ENCODE measurements at regions not wholly inside any gene's neighbourhood (a gene's known extent, or its start where the extent isn't known, plus 50 kb on each side); places are given as distances from the start of the nearest gene placed in this dataset.

DNA sequence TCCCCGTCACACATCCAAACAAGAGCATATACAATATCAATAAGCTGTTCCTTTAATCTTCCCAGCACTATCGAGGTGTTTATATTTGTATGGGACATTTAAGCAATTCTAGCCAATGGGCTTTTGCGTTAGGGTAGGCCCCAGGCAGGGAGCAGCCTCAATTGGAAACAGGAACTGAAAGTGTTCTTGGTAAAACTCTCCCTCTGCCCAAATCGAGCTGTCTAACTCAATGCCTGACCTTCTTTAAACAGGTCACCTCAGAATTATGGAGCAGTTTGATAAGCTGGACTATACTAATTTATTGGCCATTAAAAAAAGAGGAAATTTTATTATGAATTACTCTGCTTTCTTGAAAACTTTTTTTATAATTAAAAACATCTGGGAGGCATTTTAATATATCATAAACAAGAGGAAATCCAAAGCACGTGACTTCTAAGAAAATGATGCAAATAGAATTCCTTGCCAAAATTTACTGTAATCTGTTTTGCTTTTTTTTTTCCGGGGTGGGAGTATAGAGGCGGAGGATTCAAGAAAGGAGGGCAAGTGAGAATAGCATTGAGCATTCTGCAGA, 498.1 kb downstream of the LMO4 start:
- intact Hi-C loops (cut with DNase I, micrococcal nuclease), result no loop called here
- no peak overlapping the region for H3K27ac Mint-ChIP-seq
- ATAC-seq (no peak), DNase-seq (peak; percentile 5)
- no peaks in the 10 kb centered on the region for H3K9me3 Mint-ChIP-seq (ENCODE audit: low read depth)
- H3K4me1 Mint-ChIP-seq, result no peaks in the 10 kb centered on the region
- no peak overlapping the region for H3K4me3 Mint-ChIP-seq
- ChIA-PET POLR2A (no interaction called here), CTCF (no interaction called here)
- H3K36me3 Mint-ChIP-seq (ENCODE audit: low read depth), result no peaks in the 10 kb centered on the region
- H3K27me3 Mint-ChIP-seq, result no peaks in the 10 kb centered on the region

- H3K9me3 Mint-ChIP-seq (ENCODE audit: low read depth), result no peaks in the 10 kb centered on the region
- intact Hi-C loops (cut with DNase I, micrococcal nuclease), result no loop called here
- POLR2A ChIA-PET, result no interaction called here
- H3K36me3 Mint-ChIP-seq (ENCODE audit: low read depth), result no peaks in the 10 kb centered on the region
- no peak for ATAC-seq
- CTCF ChIA-PET, result no interaction called here
- H3K4me3 Mint-ChIP-seq, result no peak overlapping the region
- peaks cover 2% of the 10 kb centered on the region for H3K27me3 Mint-ChIP-seq
- no peak overlapping the region for H3K27ac Mint-ChIP-seq
- H3K4me1 Mint-ChIP-seq, result no peaks in the 10 kb centered on the region
- no peak for DNase-seq
Measured at GRCh38 chr1:87829360-87829759, 500.7 kb downstream of the LMO4 start.

DNA sequence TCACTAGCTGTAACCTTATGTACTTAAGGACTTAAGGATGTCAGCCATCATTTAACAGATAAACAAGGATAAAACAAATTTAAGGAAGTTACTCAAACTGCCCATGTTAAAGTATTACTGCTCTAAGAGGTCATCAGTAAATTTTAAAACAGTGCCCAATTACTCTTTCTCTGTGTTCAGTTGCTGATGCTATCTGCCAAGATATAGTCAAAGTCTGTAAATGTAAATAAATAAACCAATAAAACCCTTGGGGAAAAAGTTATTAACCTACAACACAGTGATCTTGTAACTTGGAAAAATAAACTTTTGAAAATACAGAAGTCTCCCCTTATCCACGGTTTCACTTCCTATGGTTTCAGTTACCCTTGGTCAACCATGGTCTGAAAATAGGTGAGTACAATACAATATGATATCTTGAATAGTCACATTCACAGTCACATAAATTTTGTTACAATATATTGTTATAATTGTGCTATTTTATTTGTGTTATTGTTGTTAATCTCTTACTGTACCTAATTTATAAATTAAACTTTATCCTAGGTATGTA, 501.8 kb downstream of the LMO4 start:
- Mint-ChIP-seq H3K27ac (no peak overlapping the region), H3K27me3 (peaks cover 2% of the 10 kb centered on the region), H3K36me3 (ENCODE audit: low read depth) (no peaks in the 10 kb centered on the region), H3K4me3 (no peak overlapping the region), H3K9me3 (ENCODE audit: low read depth) (no peaks in the 10 kb centered on the region), H3K4me1 (no peaks in the 10 kb centered on the region)
- intact Hi-C loops (cut with DNase I, micrococcal nuclease), result no loop called here
- POLR2A ChIA-PET, result no interaction called here
- DNase-seq, result no peak
- CTCF ChIA-PET, result no interaction called here
- no peak for ATAC-seq

- Mint-ChIP-seq H3K27me3 (peaks cover 2% of the 10 kb centered on the region), H3K27ac (no peak overlapping the region), H3K9me3 (ENCODE audit: low read depth) (no peaks in the 10 kb centered on the region), H3K4me1 (no peaks in the 10 kb centered on the region), H3K36me3 (ENCODE audit: low read depth) (no peaks in the 10 kb centered on the region), H3K4me3 (no peak overlapping the region)
- POLR2A ChIA-PET, result no interaction called here
- ATAC-seq (no peak), DNase-seq (no peak)
- intact Hi-C loops (cut with DNase I, micrococcal nuclease), result no loop called here
- CTCF ChIA-PET, result interaction anchor here (0.9 kb wide), 1 partner anchor 237 kb away, joined by 3 read pairs; no protein-coding TSS in a partner anchor
Measured at GRCh38 chr1:87833166-87833565, 504.5 kb downstream of the LMO4 start.

DNA sequence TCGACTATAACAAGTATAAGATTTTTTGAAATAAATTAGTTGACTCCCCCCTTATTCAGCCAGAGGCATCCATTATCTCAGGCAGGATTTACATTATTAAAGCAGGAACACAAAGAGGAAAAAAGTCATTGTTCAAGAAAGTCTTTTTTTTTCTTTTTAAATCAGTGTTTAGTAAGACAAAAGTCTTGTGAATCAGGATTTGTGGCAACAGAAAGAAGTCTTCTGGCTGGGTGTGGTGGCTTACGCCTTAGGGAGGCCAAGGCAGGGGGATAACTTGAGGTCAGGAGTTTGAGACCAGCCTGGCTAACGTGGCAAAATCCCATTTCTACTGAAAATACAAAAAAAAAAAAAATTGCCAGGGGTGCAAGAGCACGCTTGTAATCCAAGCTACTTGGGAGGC, 505.5 kb downstream of the LMO4 start:
- no peak for DNase-seq
- H3K4me1 Mint-ChIP-seq, result no peaks in the 10 kb centered on the region
- no peak for ATAC-seq
- peaks cover 2% of the 10 kb centered on the region for H3K27me3 Mint-ChIP-seq
- no peak overlapping the region for H3K4me3 Mint-ChIP-seq
- H3K36me3 Mint-ChIP-seq (ENCODE audit: low read depth), result no peaks in the 10 kb centered on the region
- ChIA-PET CTCF (no interaction called here), POLR2A (no interaction called here)
- intact Hi-C loops (cut with DNase I, micrococcal nuclease), result no loop called here
- no peaks in the 10 kb centered on the region for H3K9me3 Mint-ChIP-seq (ENCODE audit: low read depth)
- H3K27ac Mint-ChIP-seq, result no peak overlapping the region

DNA sequence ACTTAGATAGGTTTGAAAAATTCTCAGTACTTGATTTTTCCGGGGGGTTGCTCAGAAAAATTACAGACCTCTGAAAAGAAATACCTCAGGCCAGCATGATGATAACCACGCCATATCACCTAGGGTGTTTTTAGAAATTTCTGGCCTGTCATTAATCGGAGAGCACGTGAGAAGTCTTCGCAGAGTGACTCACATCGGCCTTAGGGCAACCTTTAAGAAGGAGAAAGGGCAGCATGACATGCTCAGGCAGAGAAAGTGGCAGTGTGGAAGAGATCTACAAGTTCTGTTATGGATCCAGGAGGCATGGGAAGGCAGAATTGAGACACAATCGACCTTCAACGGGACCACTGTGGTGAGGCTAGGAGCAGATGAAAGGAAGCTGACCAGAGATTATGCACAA, 506.3 kb downstream of the LMO4 start:
- ATAC-seq, result no peak
- intact Hi-C loops (cut with DNase I, micrococcal nuclease), result loop anchor here in 1 of 2 experiments (5.0 kb wide), 1 partner anchor 892 kb away; no protein-coding TSS in a partner anchor
- no peak for DNase-seq
- Mint-ChIP-seq H3K27ac (no peak overlapping the region), H3K27me3 (peaks cover 2% of the 10 kb centered on the region), H3K36me3 (ENCODE audit: low read depth) (no peaks in the 10 kb centered on the region), H3K9me3 (ENCODE audit: low read depth) (no peaks in the 10 kb centered on the region), H3K4me1 (no peaks in the 10 kb centered on the region), H3K4me3 (no peak overlapping the region)
- POLR2A ChIA-PET, result interaction anchor here (0.6 kb wide), 1 partner anchor 99 kb away, joined by 3 read pairs; no protein-coding TSS in a partner anchor
- CTCF ChIA-PET, result no interaction called here

DNA sequence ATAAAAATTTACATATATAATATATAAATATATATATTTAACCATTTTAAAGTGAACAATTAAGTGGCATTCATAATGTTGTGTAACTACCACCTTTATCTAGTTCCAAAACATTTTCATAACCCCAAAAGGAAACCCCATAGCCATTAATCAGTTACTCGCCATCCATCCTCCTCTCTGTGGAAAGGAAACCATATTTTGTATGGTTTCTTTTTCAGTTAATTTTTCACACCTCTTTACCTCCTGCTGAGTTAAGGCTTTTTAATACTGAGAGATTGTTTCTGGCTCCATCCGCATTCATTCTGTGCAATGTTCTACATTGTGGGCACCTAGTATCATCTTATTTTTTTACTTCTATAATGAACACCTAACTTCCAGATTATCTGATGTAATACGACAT, 512.1 kb downstream of the LMO4 start:
- Mint-ChIP-seq H3K4me3 (no peak overlapping the region), H3K27me3 (peaks cover 3% of the 10 kb centered on the region), H3K9me3 (ENCODE audit: low read depth) (no peaks in the 10 kb centered on the region), H3K4me1 (no peaks in the 10 kb centered on the region), H3K27ac (no peak overlapping the region), H3K36me3 (ENCODE audit: low read depth) (no peaks in the 10 kb centered on the region)
- POLR2A ChIA-PET, result no interaction called here
- intact Hi-C loops (cut with DNase I, micrococcal nuclease), result no loop called here
- no peak for DNase-seq
- CTCF ChIA-PET, result interaction anchor here (0.6 kb wide), 1 partner anchor 577 kb away, joined by 3 read pairs; no protein-coding TSS in a partner anchor
- ATAC-seq, result no peak

DNA sequence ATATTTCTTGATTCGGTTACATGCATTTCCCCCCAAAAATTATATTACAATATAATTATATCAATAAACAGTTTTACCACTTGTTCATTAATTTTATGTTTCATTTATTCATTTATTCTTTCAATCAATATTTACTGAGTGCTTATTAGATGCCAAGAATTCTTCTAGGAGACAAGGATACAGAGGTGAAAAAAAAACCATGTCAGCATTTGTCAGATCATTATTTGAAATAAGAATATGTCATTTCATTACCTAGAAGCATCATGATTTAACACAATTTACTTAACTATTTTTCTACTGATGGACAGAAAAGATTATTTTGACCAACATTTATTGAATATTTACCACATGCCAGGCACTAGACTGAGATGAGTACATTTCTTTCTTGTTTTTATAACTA, 512.7 kb downstream of the LMO4 start:
- Mint-ChIP-seq H3K4me1 (no peaks in the 10 kb centered on the region), H3K4me3 (no peak overlapping the region), H3K27me3 (peaks cover 3% of the 10 kb centered on the region), H3K36me3 (ENCODE audit: low read depth) (no peaks in the 10 kb centered on the region), H3K9me3 (ENCODE audit: low read depth) (no peaks in the 10 kb centered on the region), H3K27ac (no peak overlapping the region)
- no peak for ATAC-seq
- intact Hi-C loops (cut with DNase I, micrococcal nuclease), result no loop called here
- DNase-seq, result no peak
- ChIA-PET CTCF (no interaction called here), POLR2A (no interaction called here)

DNA sequence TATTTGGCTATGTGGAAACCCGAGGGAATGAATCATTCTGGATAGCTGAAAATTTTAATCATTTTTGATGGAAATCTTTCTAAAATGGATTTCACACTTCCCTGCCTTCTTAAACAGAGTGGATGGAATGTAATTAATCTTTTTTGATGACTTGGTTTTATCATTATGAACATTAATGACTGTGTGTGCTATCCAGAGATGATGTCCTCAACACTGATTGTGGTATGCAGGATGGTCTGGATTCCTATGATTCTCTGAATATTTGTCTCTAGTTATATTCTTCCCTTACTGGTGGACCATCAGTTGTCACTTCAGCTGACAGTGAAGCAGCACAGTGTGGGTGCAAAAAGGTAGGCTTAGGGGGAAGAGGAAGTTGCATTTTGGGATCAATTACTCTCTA, 513.5 kb downstream of the LMO4 start:
- Mint-ChIP-seq H3K4me3 (no peak overlapping the region), H3K4me1 (no peaks in the 10 kb centered on the region), H3K36me3 (ENCODE audit: low read depth) (no peaks in the 10 kb centered on the region), H3K27ac (no peak overlapping the region), H3K27me3 (peaks cover 5% of the 10 kb centered on the region), H3K9me3 (ENCODE audit: low read depth) (no peaks in the 10 kb centered on the region)
- ChIA-PET CTCF (no interaction called here), POLR2A (no interaction called here)
- ATAC-seq, result no peak
- no peak for DNase-seq
- intact Hi-C loops (cut with DNase I, micrococcal nuclease), result no loop called here

GRCh38 chr1:87844251-87844650, 515.6 kb downstream of the LMO4 start:
- POLR2A ChIA-PET, result no interaction called here
- DNase-seq, result no peak
- Mint-ChIP-seq H3K27ac (no peak overlapping the region), H3K9me3 (ENCODE audit: low read depth) (no peaks in the 10 kb centered on the region), H3K36me3 (ENCODE audit: low read depth) (no peaks in the 10 kb centered on the region), H3K4me1 (no peaks in the 10 kb centered on the region), H3K4me3 (no peak overlapping the region), H3K27me3 (peaks cover 5% of the 10 kb centered on the region)
- intact Hi-C loops (cut with DNase I, micrococcal nuclease), result no loop called here
- CTCF ChIA-PET, result no interaction called here
- no peak for ATAC-seq

DNA sequence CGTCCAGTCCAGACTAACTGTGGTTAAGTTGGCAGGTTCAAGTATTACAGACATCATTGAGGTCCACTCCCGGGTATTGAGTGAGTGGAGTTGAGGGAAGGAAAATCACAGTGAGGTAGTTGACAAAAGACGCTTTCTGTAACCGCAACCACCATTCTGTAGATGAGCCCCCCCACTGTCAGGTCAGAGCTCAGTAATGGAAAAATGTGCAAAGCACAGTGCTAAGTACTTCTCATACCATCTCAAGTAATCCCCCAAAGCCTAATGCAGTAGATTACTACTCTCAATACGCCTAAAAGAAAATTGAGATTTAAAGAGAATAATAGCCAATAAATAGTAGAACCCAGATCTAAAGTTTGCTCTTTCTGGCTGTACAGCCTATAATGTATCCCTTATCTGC, 522.8 kb downstream of the LMO4 start:
- ChIA-PET CTCF (interaction anchor here (0.6 kb wide), 1 partner anchor 672 kb away, joined by 3 read pairs; no protein-coding TSS in a partner anchor), POLR2A (no interaction called here)
- intact Hi-C loops (cut with DNase I, micrococcal nuclease), result no loop called here
- no peaks in the 10 kb centered on the region for H3K4me1 Mint-ChIP-seq
- no peaks in the 10 kb centered on the region for H3K9me3 Mint-ChIP-seq (ENCODE audit: low read depth)
- H3K4me3 Mint-ChIP-seq, result no peak overlapping the region
- no peaks in the 10 kb centered on the region for H3K36me3 Mint-ChIP-seq (ENCODE audit: low read depth)
- DNase-seq, result no peak
- H3K27me3 Mint-ChIP-seq, result peaks cover 3% of the 10 kb centered on the region
- no peak overlapping the region for H3K27ac Mint-ChIP-seq
- no peak for ATAC-seq

GRCh38 chr1:87852410-87853161, 523.9 kb downstream of the LMO4 start:
- CTCF ChIA-PET, result interaction anchor here (1.3 kb wide), 1 partner anchor 13 kb away, joined by 3 read pairs; no protein-coding TSS in a partner anchor
- Mint-ChIP-seq H3K4me1 (no peaks in the 10 kb centered on the region), H3K4me3 (no peak overlapping the region), H3K9me3 (ENCODE audit: low read depth) (no peaks in the 10 kb centered on the region), H3K27me3 (peaks cover 1% of the 10 kb centered on the region), H3K27ac (no peak overlapping the region), H3K36me3 (ENCODE audit: low read depth) (no peaks in the 10 kb centered on the region)
- ATAC-seq, result no peak
- POLR2A ChIA-PET, result no interaction called here
- no peak for DNase-seq
- intact Hi-C loops (cut with DNase I, micrococcal nuclease), result no loop called here

All from activated CD4-positive, alpha-beta T cell treated with anti-CD3 and anti-CD28 coated beads for 36 hours (primary cell).